ENCODE measurements at regions not wholly inside any gene's neighbourhood (a gene's known extent, or its start where the extent isn't known, plus 50 kb on each side); places are given as distances from the start of the nearest gene placed in this dataset.

- no peak; the same call in 1 of the 2 replicates for TF ChIP-seq CTCF (conservative IDR thresholded peaks at IDR 0.05)
- no peak for TF ChIP-seq ZFX (IDR thresholded peaks at IDR 0.05)
- no peak overlapping the region for H3K27ac ChIP-seq
Observed at GRCh38 chr5:10059980-10060379, 189.7 kb downstream of the ATPSCKMT start.

- no peak for TF ChIP-seq ZFX (IDR thresholded peaks at IDR 0.05)
- TF ChIP-seq CTCF (conservative IDR thresholded peaks at IDR 0.05) = no peak
- H3K27ac ChIP-seq = no peak overlapping the region
Observed at GRCh38 chr5:10059556-10059955, 190.1 kb downstream of the ATPSCKMT start.

GRCh38 chr5:10057356-10057755 lies 192.3 kb downstream of the ATPSCKMT start:
- TF ChIP-seq ZFX (IDR thresholded peaks at IDR 0.05) (no peak), CTCF (conservative IDR thresholded peaks at IDR 0.05) (no peak)
- no peak overlapping the region for H3K27ac ChIP-seq

GRCh38 chr5:10056228-10056760 lies 193.4 kb downstream of the ATPSCKMT start:
- no peak overlapping the region for H3K27ac ChIP-seq
- TF ChIP-seq CTCF (conservative IDR thresholded peaks at IDR 0.05) (no peak), ZFX (IDR thresholded peaks at IDR 0.05) (no peak)

GRCh38 chr5:10049858-10050455 lies 199.7 kb downstream of the ATPSCKMT start:
- H3K27ac ChIP-seq = no peak overlapping the region
- TF ChIP-seq CTCF (conservative IDR thresholded peaks at IDR 0.05) (no peak), ZFX (IDR thresholded peaks at IDR 0.05) (no peak)

- H3K27ac ChIP-seq = no peak overlapping the region
- TF ChIP-seq CTCF (conservative IDR thresholded peaks at IDR 0.05) (no peak), ZFX (IDR thresholded peaks at IDR 0.05) (no peak)
Observed at GRCh38 chr5:10046676-10047075, 203.0 kb downstream of the ATPSCKMT start.

GRCh38 chr5:10045376-10045775 lies 204.3 kb downstream of the ATPSCKMT start:
- no peak for TF ChIP-seq CTCF (conservative IDR thresholded peaks at IDR 0.05)
- TF ChIP-seq ZFX (IDR thresholded peaks at IDR 0.05) = no peak
- H3K27ac ChIP-seq = no peak overlapping the region
